ENCODE measurements at regions not wholly inside any gene's neighbourhood (a gene's known extent, or its start where the extent isn't known, plus 50 kb on each side); places are given as distances from the start of the nearest gene placed in this dataset.

DNA sequence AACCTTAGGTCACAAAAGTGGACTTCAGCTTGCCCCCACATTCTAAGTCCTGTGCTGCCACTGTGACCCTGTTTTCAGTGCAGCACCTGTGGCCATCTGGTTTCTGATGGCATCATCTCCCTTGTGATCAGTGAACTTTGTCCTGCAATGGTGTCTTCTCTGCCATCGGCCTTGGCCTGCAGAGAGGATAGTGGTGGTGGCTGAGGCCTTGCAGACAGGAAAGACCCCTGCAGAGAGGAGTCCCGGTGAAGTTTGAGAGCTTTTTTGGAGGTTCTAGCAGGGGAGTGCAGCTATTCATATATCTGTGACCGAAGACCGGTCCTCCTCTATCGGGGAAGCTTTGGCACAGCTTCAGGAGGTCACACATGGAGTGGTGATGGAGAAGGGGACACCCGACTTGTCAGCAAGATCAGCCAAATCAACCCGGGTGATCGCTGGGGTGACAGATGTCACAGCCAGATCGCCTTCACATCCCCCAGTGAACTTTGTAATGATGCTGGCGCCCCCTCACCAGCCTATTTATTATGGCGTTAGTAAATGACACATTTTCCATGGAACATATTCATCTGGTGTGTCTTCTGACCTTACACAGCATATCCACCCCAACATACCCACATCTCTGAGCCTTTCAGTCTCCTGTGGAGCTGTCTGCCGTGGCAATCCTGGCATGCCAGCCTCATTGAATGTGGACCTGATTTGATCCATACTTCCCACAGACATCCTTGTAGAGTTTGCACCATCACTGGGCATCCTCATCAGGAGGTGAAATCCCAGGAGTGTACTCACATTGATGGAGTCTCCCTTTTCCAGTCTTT is 136.1 kb downstream of the PAPOLA start:
- Mint-ChIP-seq H3K27ac (no peak overlapping the region), H3K4me1 (ENCODE audit: unreplicated experiment) (no peaks in the 10 kb centered on the region), H3K9me3 (no peaks in the 10 kb centered on the region), H3K4me3 (no peak overlapping the region), H3K27me3 (no peaks in the 10 kb centered on the region), H3K36me3 (no peaks in the 10 kb centered on the region)
- TF ChIP-seq, protein P1, sequence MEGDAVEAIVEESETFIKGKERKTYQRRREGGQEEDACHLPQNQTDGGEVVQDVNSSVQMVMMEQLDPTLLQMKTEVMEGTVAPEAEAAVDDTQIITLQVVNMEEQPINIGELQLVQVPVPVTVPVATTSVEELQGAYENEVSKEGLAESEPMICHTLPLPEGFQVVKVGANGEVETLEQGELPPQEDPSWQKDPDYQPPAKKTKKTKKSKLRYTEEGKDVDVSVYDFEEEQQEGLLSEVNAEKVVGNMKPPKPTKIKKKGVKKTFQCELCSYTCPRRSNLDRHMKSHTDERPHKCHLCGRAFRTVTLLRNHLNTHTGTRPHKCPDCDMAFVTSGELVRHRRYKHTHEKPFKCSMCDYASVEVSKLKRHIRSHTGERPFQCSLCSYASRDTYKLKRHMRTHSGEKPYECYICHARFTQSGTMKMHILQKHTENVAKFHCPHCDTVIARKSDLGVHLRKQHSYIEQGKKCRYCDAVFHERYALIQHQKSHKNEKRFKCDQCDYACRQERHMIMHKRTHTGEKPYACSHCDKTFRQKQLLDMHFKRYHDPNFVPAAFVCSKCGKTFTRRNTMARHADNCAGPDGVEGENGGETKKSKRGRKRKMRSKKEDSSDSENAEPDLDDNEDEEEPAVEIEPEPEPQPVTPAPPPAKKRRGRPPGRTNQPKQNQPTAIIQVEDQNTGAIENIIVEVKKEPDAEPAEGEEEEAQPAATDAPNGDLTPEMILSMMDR (conservative IDR thresholded peaks at IDR 0.05) = no peak
- peak; percentile 50 for DNase-seq (ENCODE audit: extremely low spot score, unreplicated experiment)

DNA sequence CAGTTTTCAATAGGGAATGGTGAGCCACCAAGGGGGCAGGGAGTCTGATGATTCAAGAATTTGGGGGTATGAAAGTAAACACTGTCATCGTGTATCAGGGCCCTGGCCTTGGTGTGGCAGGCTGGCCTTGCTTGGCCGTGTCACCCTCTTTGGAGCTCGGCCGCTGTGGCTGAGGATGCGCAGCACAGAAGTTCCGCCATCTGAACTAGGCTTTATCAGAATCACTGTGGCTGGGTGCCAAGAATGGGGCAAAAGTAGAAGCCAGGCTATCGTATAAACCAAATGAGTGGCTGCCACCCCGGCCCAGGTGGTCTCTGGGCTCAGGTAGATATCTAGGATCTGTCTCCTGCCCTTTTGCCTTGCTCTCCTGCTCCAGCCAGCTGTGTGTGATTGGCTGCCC is 137.4 kb downstream of the PAPOLA start:
- H3K36me3 Mint-ChIP-seq = no peaks in the 10 kb centered on the region
- H3K4me1 Mint-ChIP-seq (ENCODE audit: unreplicated experiment) = no peaks in the 10 kb centered on the region
- TF ChIP-seq, protein P1 (conservative IDR thresholded peaks at IDR 0.05) = no peak
- H3K27me3 Mint-ChIP-seq = no peaks in the 10 kb centered on the region
- no peaks in the 10 kb centered on the region for H3K9me3 Mint-ChIP-seq
- no peak overlapping the region for H3K4me3 Mint-ChIP-seq
- DNase-seq (ENCODE audit: extremely low spot score, unreplicated experiment) = no peak
- H3K27ac Mint-ChIP-seq = no peak overlapping the region

DNA sequence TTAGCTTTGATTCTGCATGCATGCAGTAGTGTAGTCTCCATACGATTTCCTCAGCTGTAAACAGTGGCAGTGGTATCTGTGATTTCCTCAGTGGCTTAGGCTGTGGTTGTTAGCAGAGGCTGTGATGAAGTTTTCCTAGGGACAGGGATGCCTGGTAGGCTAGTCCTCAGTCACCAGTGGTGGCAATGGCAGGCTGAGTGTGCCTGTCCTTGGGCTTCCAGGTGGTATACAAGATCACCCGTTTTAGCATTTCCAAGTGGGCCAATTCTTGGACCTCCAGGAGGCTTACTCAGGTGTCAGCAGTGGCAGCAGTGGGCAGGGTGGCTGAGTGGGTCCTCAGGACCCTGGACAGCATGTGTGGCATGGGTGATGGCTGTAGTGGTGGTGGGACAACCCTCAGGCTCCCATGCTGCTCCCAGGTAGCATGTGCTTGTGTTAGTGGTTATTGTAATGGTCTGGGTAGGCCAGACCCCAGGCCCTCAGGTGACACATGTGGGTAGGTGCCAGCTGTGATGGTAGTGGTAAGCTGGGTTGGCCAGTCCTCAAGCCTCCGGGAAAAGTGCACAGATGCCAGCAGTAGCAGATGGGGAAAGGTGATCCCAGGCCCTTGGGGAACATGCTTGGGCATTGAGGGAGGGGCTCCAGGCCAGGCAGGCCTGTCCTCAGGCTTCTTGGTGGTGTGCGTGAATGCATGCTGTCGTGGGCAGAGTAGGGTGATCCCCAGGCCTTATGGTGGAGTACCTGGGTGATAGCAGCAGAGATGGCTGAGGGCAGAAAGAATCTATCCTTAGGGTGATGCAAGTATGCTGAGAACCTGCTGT is 146.5 kb downstream of the PAPOLA start:
- Mint-ChIP-seq H3K27me3 (peaks cover 4% of the 10 kb centered on the region), H3K9me3 (no peaks in the 10 kb centered on the region), H3K36me3 (no peaks in the 10 kb centered on the region), H3K27ac (no peak overlapping the region), H3K4me1 (ENCODE audit: unreplicated experiment) (no peaks in the 10 kb centered on the region), H3K4me3 (no peak overlapping the region)
- no peak for DNase-seq (ENCODE audit: extremely low spot score, unreplicated experiment)
- TF ChIP-seq, protein P1 (conservative IDR thresholded peaks at IDR 0.05) = no peak

DNA sequence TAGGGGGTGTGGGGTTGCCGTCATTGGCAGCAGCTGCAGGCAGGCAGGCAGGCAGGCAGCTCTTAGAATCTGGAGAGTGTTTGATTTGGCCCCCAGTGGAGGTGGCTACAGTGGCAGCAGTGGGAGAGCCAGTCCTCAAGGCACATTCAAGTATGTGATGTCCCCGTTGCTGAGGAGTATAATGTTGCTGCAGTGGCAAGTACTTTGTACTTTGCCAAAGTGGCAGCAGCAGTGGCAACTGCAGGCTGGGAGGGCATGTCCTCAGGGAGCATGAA is 147.1 kb downstream of the PAPOLA start:
- Mint-ChIP-seq H3K4me3 (no peak overlapping the region), H3K27me3 (peaks cover 4% of the 10 kb centered on the region), H3K9me3 (no peaks in the 10 kb centered on the region), H3K36me3 (no peaks in the 10 kb centered on the region), H3K27ac (no peak overlapping the region), H3K4me1 (ENCODE audit: unreplicated experiment) (no peaks in the 10 kb centered on the region)
- TF ChIP-seq, protein P1 (conservative IDR thresholded peaks at IDR 0.05) = no peak
- no peak for DNase-seq (ENCODE audit: extremely low spot score, unreplicated experiment)

DNA sequence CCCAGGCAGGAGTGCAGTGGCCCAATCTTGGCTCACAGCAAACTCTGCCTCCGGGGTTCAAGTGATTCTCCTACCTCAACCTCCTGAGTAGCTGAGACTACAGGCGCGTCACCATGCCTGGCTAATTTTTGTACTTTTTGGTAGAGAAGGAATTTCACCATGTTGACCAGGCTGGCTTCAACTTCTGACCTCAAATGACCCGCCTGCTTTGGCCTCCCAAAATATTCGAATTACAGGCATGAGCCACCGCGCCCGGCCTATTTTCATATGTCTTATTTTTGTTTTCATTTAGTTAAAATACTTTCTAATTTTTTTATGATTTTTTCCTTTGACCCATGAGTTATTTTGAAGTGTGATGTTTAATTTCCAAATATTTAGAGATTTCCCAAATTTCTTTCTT is 143.6 kb upstream of the VRK1 start:
- Mint-ChIP-seq H3K36me3 (no peaks in the 10 kb centered on the region), H3K4me1 (ENCODE audit: unreplicated experiment) (no peaks in the 10 kb centered on the region), H3K9me3 (peaks cover 6% of the 10 kb centered on the region), H3K27me3 (no peaks in the 10 kb centered on the region), H3K27ac (no peak overlapping the region), H3K4me3 (no peak overlapping the region)
- TF ChIP-seq, protein P1 (conservative IDR thresholded peaks at IDR 0.05) = no peak
- no peak for DNase-seq (ENCODE audit: extremely low spot score, unreplicated experiment)
